ENCODE measurements at regions not wholly inside any gene's neighbourhood (a gene's known extent, or its start where the extent isn't known, plus 50 kb on each side); places are given as distances from the start of the nearest gene placed in this dataset.

- DNase-seq = no peak
- H3K4me3 ChIP-seq (ENCODE audit: low read depth, low read length) = no peak overlapping the region
- H3K36me3 ChIP-seq = no peaks in the 10 kb centered on the region
- peaks cover 47% of the 10 kb centered on the region for H3K27me3 ChIP-seq (ENCODE audit: insufficient read depth, low read depth, severe bottlenecking)
- H3K9me3 ChIP-seq (ENCODE audit: severe bottlenecking) = no peaks in the 10 kb centered on the region
- no peak overlapping the region for H3K27ac ChIP-seq
- TF ChIP-seq CTCF (IDR thresholded peaks at IDR 0.05; ENCODE audit: low read depth, low read length) = no peak
Observed at GRCh38 chr20:22438346-22438745, 146.0 kb downstream of the FOXA2 start.

- H3K9me3 ChIP-seq (ENCODE audit: severe bottlenecking) = no peaks in the 10 kb centered on the region
- H3K4me3 ChIP-seq (ENCODE audit: low read depth, low read length) = no peak overlapping the region
- peaks cover 40% of the 10 kb centered on the region for H3K27me3 ChIP-seq (ENCODE audit: insufficient read depth, low read depth, severe bottlenecking)
- H3K36me3 ChIP-seq = no peaks in the 10 kb centered on the region
- DNase-seq = no peak
- no peak for TF ChIP-seq CTCF (IDR thresholded peaks at IDR 0.05; ENCODE audit: low read depth, low read length)
- no peak overlapping the region for H3K27ac ChIP-seq
Observed at GRCh38 chr20:22437354-22437753, 147.0 kb downstream of the FOXA2 start.

- Histone ChIP-seq H3K36me3 (no peaks in the 10 kb centered on the region), H3K9me3 (ENCODE audit: severe bottlenecking) (no peaks in the 10 kb centered on the region), H3K27me3 (ENCODE audit: insufficient read depth, low read depth, severe bottlenecking) (peaks cover 49% of the 10 kb centered on the region), H3K4me3 (ENCODE audit: low read depth, low read length) (no peak overlapping the region), H3K27ac (no peak overlapping the region)
- no peak for DNase-seq
- no peak for TF ChIP-seq CTCF (IDR thresholded peaks at IDR 0.05; ENCODE audit: low read depth, low read length)
Observed at GRCh38 chr20:22431419-22431818, 153.0 kb downstream of the FOXA2 start.

GRCh38 chr20:22430746-22431168 is 153.6 kb downstream of the FOXA2 start:
- Histone ChIP-seq H3K4me3 (ENCODE audit: low read depth, low read length) (no peak overlapping the region), H3K9me3 (ENCODE audit: severe bottlenecking) (no peaks in the 10 kb centered on the region), H3K36me3 (no peaks in the 10 kb centered on the region), H3K27ac (no peak overlapping the region), H3K27me3 (ENCODE audit: insufficient read depth, low read depth, severe bottlenecking) (peaks cover 51% of the 10 kb centered on the region)
- no peak for TF ChIP-seq CTCF (IDR thresholded peaks at IDR 0.05; ENCODE audit: low read depth, low read length)
- DNase-seq = no peak

DNA sequence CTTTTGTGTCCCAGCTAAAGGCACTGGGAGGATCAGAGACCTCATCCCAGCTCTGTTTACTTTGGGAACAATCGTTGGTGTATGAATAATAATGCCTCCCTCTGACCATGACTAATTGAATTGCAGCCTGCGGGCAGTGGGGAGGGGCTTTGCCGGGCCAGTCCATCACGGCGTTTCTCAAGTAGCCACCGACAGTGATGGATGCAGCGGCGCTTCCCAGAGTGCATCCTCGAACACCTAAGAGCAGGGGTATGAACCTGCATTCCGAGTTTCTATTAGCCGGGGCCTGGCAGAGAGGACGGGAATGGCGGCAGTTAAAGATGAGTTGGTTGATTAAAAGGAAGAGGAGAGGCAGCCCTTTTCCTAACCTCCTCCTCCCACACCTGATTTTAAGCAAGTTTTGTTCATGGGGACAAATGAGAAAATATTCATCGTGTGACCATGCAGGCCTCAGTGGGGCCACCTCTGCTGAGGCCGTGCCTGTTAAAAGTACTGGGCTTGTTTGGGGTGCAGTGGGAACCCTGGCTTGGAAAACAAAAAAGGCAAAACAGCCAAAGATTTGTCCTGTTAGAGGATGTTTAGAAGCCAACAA is 154.1 kb downstream of the FOXA2 start:
- TF ChIP-seq CTCF (IDR thresholded peaks at IDR 0.05; ENCODE audit: low read depth, low read length) = no peak
- no peak overlapping the region for H3K4me3 ChIP-seq (ENCODE audit: low read depth, low read length)
- no peak for DNase-seq

More for the DNA sequence above, 154.1 kb downstream of the FOXA2 start:
- Histone ChIP-seq H3K27me3 (ENCODE audit: insufficient read depth, low read depth, severe bottlenecking) (peaks cover 51% of the 10 kb centered on the region), H3K27ac (no peak overlapping the region), H3K36me3 (no peaks in the 10 kb centered on the region), H3K9me3 (ENCODE audit: severe bottlenecking) (no peaks in the 10 kb centered on the region)

All from WERI-Rb-1 (cell line).